Inflammatory macrophage (primary cell): ENCODE measurements at regions not wholly inside any gene's neighbourhood (a gene's known extent, or its start where the extent isn't known, plus 50 kb on each side); places are given as distances from the start of the nearest gene placed in this dataset.

Experiments used
- DNase-seq, 2 donors: peaks; one replicate each; pipeline ENCODE4 v3.0.0-alpha.2; 2020 to 2022

- DNase-seq, result no peak
Measured at GRCh38 chr16:65480281-65481091, 358.6 kb upstream of the CDH11 start.

DNA sequence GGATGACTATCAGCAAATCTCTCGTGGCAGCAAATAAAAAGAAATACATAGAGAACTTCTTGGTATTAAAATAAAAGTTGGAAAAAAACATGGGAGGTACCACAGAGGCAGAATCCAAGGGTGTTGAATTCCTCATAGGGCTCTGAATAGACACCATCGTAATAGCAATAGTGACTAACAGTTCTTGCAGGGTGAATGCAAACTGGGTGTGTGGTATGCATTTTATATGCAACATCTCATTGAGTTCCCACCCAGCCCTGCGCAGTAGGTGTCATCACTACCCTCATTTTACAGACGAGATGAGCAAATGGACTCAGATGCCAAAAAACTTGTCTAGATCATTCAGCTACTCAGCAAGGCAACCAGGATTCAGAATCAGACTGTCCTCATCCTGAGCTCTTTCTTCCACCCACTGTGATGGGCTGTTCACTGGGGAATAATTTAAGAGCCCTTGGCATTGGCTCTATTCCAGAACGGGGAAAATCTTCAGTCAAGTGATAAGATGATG is 354.6 kb upstream of the CDH11 start:
- no peak for DNase-seq

DNA sequence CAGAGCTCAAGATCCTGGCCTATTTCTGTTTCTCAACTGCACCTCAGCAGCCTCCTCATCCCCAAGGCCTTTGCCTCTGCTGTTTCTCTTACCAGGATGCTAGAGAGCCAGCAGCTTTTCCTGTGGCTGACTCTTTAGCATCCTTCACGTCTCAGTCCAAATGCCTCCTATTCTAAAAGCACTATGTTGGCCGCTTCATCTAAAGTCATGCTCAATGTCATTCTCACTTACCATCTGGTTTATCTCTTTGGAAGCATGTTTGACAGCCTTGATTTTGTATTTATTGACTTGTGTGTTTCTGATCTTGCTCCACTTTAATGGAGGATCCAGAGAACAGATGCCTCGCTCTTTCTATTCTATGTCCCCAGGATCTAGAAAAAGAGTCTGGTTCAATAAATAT is 351.8 kb upstream of the CDH11 start:
- no peak for DNase-seq

DNA sequence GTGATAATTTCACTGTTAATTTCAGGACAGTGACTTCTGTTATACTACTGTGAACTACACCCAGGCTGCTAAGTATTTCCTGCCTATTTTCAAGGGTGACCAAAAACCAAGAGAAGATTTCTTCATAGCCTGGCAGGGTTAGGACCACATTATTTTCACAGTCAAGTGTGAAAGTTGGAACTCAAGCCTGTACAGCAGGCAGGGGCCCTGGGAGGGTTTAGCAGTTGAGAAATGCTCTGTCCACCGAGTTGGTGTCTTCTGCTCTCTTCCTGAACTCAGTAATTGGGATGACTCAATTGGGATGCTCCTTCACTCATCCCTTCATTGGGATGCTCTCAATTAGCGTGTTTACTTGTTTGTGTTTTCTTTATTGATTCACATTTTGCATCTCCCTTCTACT is 347.3 kb upstream of the CDH11 start:
- no peak for DNase-seq

DNA sequence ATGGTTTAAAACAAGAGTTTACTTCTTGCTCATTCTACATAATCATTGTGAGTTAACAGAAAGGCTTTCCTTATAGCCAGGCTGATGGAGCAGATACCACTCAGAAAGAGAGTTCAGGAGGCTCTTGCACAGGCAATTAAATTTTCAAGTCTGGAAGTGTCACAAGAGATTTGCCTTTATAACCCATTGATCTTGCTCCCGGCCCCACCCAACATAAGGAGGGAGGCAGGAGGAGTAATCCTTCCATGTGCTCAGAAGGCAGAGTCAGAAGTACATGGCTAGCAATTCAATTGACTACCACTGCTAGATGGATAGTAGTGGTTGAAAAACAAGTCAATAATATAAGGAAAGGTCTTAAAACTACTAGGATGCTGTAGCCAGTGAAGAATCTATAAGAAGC is 346.3 kb upstream of the CDH11 start:
- DNase-seq, result no peak

GRCh38 chr16:65463652-65464260 is 341.9 kb upstream of the CDH11 start:
- no peak for DNase-seq

DNA sequence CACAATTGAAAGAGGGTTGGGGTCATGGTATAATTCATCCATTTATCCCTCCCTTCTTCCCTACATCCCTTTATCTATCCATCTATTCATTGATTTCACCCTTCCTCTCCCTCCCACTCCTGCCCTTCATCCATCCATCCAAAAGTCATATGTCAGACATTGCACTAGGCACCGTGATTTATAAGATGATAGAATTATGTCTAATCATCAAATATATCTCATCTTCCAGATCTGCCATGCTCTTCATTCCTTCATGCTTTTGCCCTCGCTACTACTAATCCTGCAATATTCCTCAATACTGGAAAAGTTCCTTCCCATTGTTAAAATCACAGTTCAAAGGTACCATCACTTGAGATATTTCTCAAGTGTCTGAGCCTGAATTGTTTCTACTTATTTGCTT is 335.2 kb upstream of the CDH11 start:
- no peak for DNase-seq

- no peak for DNase-seq
Measured at GRCh38 chr16:65455761-65456160, 333.9 kb upstream of the CDH11 start.

GRCh38 chr16:65453646-65454045 is 331.8 kb upstream of the CDH11 start:
- no peak for DNase-seq

GRCh38 chr16:65449526-65449925 is 327.7 kb upstream of the CDH11 start:
- DNase-seq, result no peak

- no peak for DNase-seq
Measured at GRCh38 chr16:65446427-65446826, 324.6 kb upstream of the CDH11 start.

DNA sequence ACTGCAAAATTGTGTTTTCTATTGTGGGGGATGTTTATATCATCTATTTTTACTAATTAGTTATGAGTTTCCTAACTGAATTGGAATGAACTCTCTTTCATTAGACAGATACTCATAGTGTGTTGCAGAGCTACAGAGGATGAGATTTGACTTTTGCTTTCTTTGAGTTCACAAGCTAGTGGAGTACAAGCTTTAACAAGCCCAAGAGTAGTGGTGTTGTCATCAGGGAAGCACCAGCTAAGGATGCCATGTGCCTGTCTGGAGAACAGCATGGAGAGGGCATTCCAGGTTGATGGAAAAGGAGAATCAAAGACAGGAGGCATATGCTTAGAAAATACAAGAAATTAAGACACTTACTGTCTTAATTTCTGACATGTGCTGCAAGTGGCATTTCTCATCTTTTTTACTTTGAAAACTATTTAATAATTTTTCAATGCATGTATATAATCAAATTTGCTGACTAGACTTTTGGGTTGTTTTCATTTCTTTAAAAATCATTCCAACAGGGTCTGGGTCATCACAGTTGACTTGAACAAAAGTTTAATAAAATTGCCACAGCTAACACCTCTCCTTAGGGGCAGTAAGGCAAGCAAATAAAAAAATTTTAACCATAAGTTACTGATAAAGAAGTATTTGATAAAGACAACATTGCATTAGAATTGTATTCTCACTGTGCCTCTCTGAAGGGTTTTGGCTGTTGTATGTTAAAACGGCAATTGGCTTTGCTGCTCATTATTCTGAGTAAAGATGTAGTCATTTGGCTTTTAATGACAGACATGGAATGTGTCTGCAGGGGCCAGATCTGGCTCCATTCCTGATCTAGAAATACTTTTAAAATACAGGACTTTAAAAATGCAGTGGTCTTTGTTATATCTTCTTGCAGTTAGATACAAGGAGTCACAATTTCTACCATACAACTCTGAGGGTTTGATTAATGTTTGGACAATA is 323.7 kb upstream of the CDH11 start:
- DNase-seq, result no peak

- DNase-seq, result no peak
Measured at GRCh38 chr16:65441501-65441900, 319.6 kb upstream of the CDH11 start.

DNA sequence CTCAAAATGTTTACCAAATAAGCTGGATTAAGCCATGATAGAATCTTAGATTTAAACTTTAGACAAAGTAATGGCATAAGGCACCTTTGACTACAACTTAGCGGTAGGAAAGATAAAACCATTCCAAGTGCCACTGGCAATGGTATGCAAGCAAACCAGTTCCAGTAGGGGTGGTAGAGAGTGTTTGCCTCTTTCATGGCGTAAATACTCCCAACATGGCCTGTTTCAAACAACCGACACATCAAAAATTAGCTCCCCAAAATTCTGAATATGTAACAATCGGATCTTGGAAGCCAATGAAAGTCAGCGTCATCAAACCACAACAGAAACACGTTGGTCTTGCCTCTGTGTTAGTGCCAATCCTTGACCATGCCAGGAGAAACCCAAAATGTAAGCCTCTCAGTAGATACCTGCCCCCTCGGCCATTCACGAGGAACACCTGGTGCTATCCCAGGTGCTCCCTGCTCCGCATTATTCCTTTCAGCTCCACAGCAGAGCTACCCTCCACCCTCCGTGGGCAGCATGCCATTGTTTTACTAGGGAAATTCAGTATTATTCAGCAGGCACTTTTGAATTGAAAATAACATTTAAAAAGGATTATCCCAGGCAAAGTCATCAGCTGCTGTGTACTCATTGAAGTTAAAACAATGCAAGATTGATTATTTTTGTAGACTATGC is 307.8 kb upstream of the CDH11 start:
- no peak for DNase-seq

DNA sequence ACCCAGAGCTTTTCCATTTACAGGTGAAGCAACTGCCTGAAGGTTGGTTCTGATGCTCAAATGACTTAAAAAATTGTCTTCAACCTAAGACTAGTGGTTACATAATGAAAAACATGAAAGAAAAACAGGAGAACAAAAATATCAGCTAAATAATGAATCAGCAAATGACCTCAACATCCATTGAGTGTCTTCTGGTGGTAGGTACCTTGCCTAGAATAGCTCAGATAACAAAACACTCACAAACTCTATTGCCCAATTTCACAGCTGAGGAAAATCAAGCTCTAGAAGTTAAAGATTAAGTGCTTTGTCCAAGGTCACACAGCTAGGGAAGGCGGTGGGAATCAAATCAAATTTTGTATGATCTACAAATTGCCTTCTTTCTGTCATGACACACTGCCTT is 304.6 kb upstream of the CDH11 start:
- no peak for DNase-seq

GRCh38 chr16:65422934-65423333 is 301.1 kb upstream of the CDH11 start:
- DNase-seq, result no peak

DNA sequence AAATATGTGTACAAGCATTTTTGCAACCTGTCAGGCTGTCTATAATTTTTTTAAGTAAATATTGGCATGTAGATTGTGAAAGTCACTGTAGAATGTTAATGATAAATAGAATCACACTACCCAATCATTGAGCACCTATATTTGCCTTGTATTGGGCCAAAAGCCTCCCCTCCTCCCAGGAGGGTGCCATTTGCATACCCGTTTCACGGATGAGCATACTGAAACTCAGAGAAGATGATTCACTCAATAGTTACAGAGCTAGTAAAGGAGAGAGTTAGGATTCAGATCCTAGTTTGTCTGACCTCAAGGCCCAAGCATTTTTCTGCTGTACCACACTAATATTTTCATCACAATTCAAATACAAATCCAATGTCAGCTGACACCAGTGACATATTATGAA is 299.7 kb upstream of the CDH11 start:
- DNase-seq, result no peak

DNA sequence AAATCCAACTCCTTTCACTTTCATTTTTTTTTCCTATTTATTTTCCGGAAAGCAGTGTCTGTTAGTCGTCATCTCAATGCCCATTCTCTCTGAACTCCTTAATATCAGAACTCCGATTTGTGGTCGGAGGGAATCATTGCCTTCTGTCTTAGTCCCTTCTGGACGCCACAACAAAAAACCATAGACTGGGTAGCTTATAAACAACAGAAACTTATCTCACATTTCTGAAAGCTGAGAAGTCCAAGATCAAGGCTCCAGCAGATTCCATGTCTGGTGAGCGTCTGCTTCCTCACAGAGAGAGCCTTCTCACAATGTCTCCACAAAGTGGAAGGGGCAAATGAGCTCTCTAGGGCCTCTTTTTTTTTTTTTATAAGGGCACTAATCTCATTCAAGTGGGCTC is 296.6 kb upstream of the CDH11 start:
- no peak for DNase-seq

- no peak for DNase-seq
Measured at GRCh38 chr16:65415460-65415859, 293.6 kb upstream of the CDH11 start.

DNA sequence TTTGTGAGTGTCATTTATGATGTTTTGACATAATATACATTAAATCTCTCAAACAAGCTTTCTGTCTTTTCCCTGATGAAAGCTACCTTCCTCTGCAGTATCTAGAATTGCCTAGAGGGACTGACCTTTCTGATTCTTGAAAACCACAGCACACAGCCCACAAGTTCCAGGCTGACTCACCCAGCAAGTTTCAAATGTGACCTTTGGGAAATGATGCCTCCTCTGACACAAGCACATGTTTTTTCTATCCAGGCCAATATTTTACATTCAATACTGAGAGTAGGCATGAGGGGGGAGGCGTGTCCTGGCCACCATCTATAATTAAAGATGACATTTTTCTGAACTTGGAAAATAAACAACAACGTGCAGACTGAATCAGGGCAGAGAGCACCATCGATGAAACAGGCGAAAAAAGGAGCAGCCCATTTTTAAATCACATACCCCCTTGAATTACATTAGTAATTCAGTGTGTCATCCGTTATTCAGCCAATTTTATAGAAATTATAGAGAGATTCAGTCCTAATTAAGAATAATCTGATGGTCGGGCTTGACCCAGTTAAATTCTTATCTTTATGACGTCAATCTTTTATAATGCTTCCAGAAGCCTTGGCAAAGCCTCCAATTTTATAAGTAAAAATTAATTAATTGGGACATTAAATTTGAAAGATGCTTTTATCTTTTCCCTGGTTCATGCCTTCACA is 292.6 kb upstream of the CDH11 start:
- no peak for DNase-seq

GRCh38 chr16:65413861-65414260 is 292.0 kb upstream of the CDH11 start:
- no peak for DNase-seq

- DNase-seq, result no peak
Measured at GRCh38 chr16:65410801-65411200, 288.9 kb upstream of the CDH11 start.
